ENCODE measurements at regions not wholly inside any gene's neighbourhood (a gene's known extent, or its start where the extent isn't known, plus 50 kb on each side); places are given as distances from the start of the nearest gene placed in this dataset.

GRCh38 chr20:53801609-53802370 lies 208.2 kb upstream of the ZNF217 start:
- Histone ChIP-seq H3K4me1 (peaks cover 0 to 7% (median 2%) of the 10 kb centered on the region in 4 donors), H3K4me3 (no peak overlapping the region), H3K27me3 (no peaks in the 10 kb centered on the region), H3K36me3 (no peaks in the 10 kb centered on the region), H3K9me3 (no peaks in the 10 kb centered on the region), H3K27ac (no peak overlapping the region)
- DNase-seq: no peak
- no peak for TF ChIP-seq CTCF (IDR thresholded peaks at IDR 0.05)
- intact Hi-C loops (cut with DNase I; ENCODE audit: low total_unique reads): no loop called here

- intact Hi-C loops (cut with DNase I; ENCODE audit: low total_unique reads): no loop called here
- H3K27ac ChIP-seq: no peak overlapping the region
- peaks cover 0 to 7% (median 2%) of the 10 kb centered on the region in 4 donors for H3K4me1 ChIP-seq
- no peaks in the 10 kb centered on the region for H3K9me3 ChIP-seq
- TF ChIP-seq CTCF (IDR thresholded peaks at IDR 0.05): no peak
- no peaks in the 10 kb centered on the region for H3K27me3 ChIP-seq
- H3K36me3 ChIP-seq: no peaks in the 10 kb centered on the region
- no peak overlapping the region for H3K4me3 ChIP-seq
- no peak for DNase-seq
Measured at GRCh38 chr20:53800883-53801604, 207.4 kb upstream of the ZNF217 start.

GRCh38 chr20:53800418-53800817 lies 206.8 kb upstream of the ZNF217 start:
- H3K9me3 ChIP-seq: no peaks in the 10 kb centered on the region
- intact Hi-C loops (cut with DNase I; ENCODE audit: low total_unique reads): no loop called here
- H3K27ac ChIP-seq: no peak overlapping the region
- H3K36me3 ChIP-seq: no peaks in the 10 kb centered on the region
- no peak for TF ChIP-seq CTCF (IDR thresholded peaks at IDR 0.05)
- DNase-seq: no peak
- no peaks in the 10 kb centered on the region for H3K27me3 ChIP-seq
- no peak overlapping the region for H3K4me3 ChIP-seq
- H3K4me1 ChIP-seq: peaks cover 0 to 3% (median under 1%) of the 10 kb centered on the region in 4 donors

GRCh38 chr20:53797085-53797484 lies 203.4 kb upstream of the ZNF217 start:
- Histone ChIP-seq H3K27ac (no peak overlapping the region), H3K9me3 (no peaks in the 10 kb centered on the region), H3K4me3 (no peak overlapping the region), H3K36me3 (no peaks in the 10 kb centered on the region), H3K27me3 (no peaks in the 10 kb centered on the region), H3K4me1 (no peaks in the 10 kb centered on the region)
- TF ChIP-seq CTCF (IDR thresholded peaks at IDR 0.05): no peak
- DNase-seq: no peak
- intact Hi-C loops (cut with DNase I; ENCODE audit: low total_unique reads): no loop called here

- Histone ChIP-seq H3K9me3 (no peaks in the 10 kb centered on the region), H3K27ac (no peak overlapping the region), H3K36me3 (no peaks in the 10 kb centered on the region), H3K4me1 (peaks cover 0 to 5% (median 0%) of the 10 kb centered on the region in 4 donors), H3K4me3 (no peak overlapping the region), H3K27me3 (no peaks in the 10 kb centered on the region)
- intact Hi-C loops (cut with DNase I; ENCODE audit: low total_unique reads): no loop called here
- no peak for TF ChIP-seq CTCF (IDR thresholded peaks at IDR 0.05)
- no peak for DNase-seq
Measured at GRCh38 chr20:53795170-53795569, 201.5 kb upstream of the ZNF217 start.
